ENCODE measurements at regions not wholly inside any gene's neighbourhood (a gene's known extent, or its start where the extent isn't known, plus 50 kb on each side); places are given as distances from the start of the nearest gene placed in this dataset.

GRCh38 chr3:26515351-26515750 lies 107.2 kb upstream of the LRRC3B start:
- no peak overlapping the region for H3K4me3 ChIP-seq
- H3K9me3 ChIP-seq (ENCODE audit: control insufficient read depth in 4 of 4, insufficient read depth in 3 of 4, low read length in 3 of 4): peaks cover 0 to 3% (median 0%) of the 10 kb centered on the region in 4 donors
- no peaks in the 10 kb centered on the region for H3K4me1 ChIP-seq (ENCODE audit: control insufficient read depth in 5 of 5, insufficient read depth in 5 of 5, low read length in 5 of 5)
- H3K27ac ChIP-seq (ENCODE audit: low read depth in 1 of 2, low read length in 1 of 2): no peak overlapping the region
- no peak overlapping the region for H3K9ac ChIP-seq (ENCODE audit: insufficient read depth in 1 of 2, low read length in 2 of 2)
- ATAC-seq (ENCODE audit: insufficient read depth, low FRiP score): no peak
- TF ChIP-seq CTCF (IDR thresholded peaks at IDR 0.05; ENCODE audit: control extremely low read depth, extremely low read depth): no peak
- no peaks in the 10 kb centered on the region for H3K27me3 ChIP-seq (ENCODE audit: control insufficient read depth in 3 of 3, insufficient read depth in 3 of 3, low read length in 2 of 3)
- H3K36me3 ChIP-seq (ENCODE audit: control insufficient read depth in 4 of 4, insufficient read depth in 4 of 4, low read length in 4 of 4): no peaks in the 10 kb centered on the region
- DNase-seq: peak in 2 of 3 donors; percentile 39 to 61
- WGBS, 2 donors: 38 to 76% methylated on average over 1 to 2 of the region's 2 CpGs

- DNase-seq (no peak), ATAC-seq (ENCODE audit: insufficient read depth, low FRiP score) (no peak)
- no peaks in the 10 kb centered on the region for H3K27me3 ChIP-seq (ENCODE audit: control insufficient read depth in 3 of 3, insufficient read depth in 3 of 3, low read length in 2 of 3)
- peaks cover 0 to 3% (median 1%) of the 10 kb centered on the region in 4 donors for H3K9me3 ChIP-seq (ENCODE audit: control insufficient read depth in 4 of 4, insufficient read depth in 3 of 4, low read length in 3 of 4)
- no peak overlapping the region for H3K9ac ChIP-seq (ENCODE audit: insufficient read depth in 1 of 2, low read length in 2 of 2)
- no peaks in the 10 kb centered on the region for H3K4me1 ChIP-seq (ENCODE audit: control insufficient read depth in 5 of 5, insufficient read depth in 5 of 5, low read length in 5 of 5)
- TF ChIP-seq CTCF (IDR thresholded peaks at IDR 0.05; ENCODE audit: control extremely low read depth, extremely low read depth): no peak
- no peak overlapping the region for H3K4me3 ChIP-seq
- H3K36me3 ChIP-seq (ENCODE audit: control insufficient read depth in 4 of 4, insufficient read depth in 4 of 4, low read length in 4 of 4): no peaks in the 10 kb centered on the region
- WGBS, 2 donors: 86 to 98% methylated on average over 1 of the region's 1 CpG
- no peak overlapping the region for H3K27ac ChIP-seq (ENCODE audit: low read depth in 1 of 2, low read length in 1 of 2)
Measured at GRCh38 chr3:26521261-26521660, 101.3 kb upstream of the LRRC3B start.

DNA sequence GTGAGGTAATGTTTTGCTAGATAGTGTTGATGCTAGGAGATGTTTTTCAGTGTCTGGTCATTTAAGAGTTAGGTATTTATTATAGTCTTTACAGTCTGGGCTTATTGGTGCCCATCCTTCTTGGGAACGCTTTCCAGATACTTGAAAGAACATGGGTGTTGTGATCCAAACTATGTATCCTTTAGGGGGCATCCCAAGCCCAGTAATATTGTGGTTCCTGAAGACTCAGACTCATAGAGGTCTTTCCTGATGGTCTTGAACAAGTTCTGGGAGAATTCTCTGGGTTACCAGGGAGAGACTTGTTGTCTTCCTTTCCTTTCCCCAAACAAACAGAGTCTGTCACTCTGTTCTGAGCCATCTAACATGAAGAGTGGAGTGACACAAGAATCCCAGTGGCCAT lies 99.7 kb upstream of the LRRC3B start:
- H3K9me3 ChIP-seq (ENCODE audit: control insufficient read depth in 4 of 4, insufficient read depth in 3 of 4, low read length in 3 of 4): peaks cover 0 to 2% (median 0%) of the 10 kb centered on the region in 4 donors
- no peak overlapping the region for H3K27ac ChIP-seq (ENCODE audit: low read depth in 1 of 2, low read length in 1 of 2)
- no peaks in the 10 kb centered on the region for H3K4me1 ChIP-seq (ENCODE audit: control insufficient read depth in 5 of 5, insufficient read depth in 5 of 5, low read length in 5 of 5)
- 88 to 93% methylated on average over 1 of the region's 1 CpG for WGBS, 2 donors
- H3K9ac ChIP-seq (ENCODE audit: insufficient read depth in 1 of 2, low read length in 2 of 2): no peak overlapping the region
- ATAC-seq (ENCODE audit: insufficient read depth, low FRiP score) (no peak), DNase-seq (peak in 2 of 3 donors; percentile 8 to 13)
- TF ChIP-seq CTCF (IDR thresholded peaks at IDR 0.05; ENCODE audit: control extremely low read depth, extremely low read depth): no peak
- H3K4me3 ChIP-seq: no peak overlapping the region
- no peaks in the 10 kb centered on the region for H3K27me3 ChIP-seq (ENCODE audit: control insufficient read depth in 3 of 3, insufficient read depth in 3 of 3, low read length in 2 of 3)
- H3K36me3 ChIP-seq (ENCODE audit: control insufficient read depth in 4 of 4, insufficient read depth in 4 of 4, low read length in 4 of 4): no peaks in the 10 kb centered on the region

GRCh38 chr3:26525013-26525412 lies 97.6 kb upstream of the LRRC3B start:
- DNase-seq (no peak), ATAC-seq (ENCODE audit: insufficient read depth, low FRiP score) (no peak)
- no peaks in the 10 kb centered on the region for H3K36me3 ChIP-seq (ENCODE audit: control insufficient read depth in 4 of 4, insufficient read depth in 4 of 4, low read length in 4 of 4)
- H3K4me3 ChIP-seq: no peak overlapping the region
- no peaks in the 10 kb centered on the region for H3K27me3 ChIP-seq (ENCODE audit: control insufficient read depth in 3 of 3, insufficient read depth in 3 of 3, low read length in 2 of 3)
- H3K9me3 ChIP-seq (ENCODE audit: control insufficient read depth in 4 of 4, insufficient read depth in 3 of 4, low read length in 3 of 4): peaks cover 0 to 2% (median 0%) of the 10 kb centered on the region in 4 donors
- WGBS, 2 donors: 73 to 79% methylated on average over 2 of the region's 2 CpGs
- no peak for TF ChIP-seq CTCF (IDR thresholded peaks at IDR 0.05; ENCODE audit: control extremely low read depth, extremely low read depth)
- no peak overlapping the region for H3K27ac ChIP-seq (ENCODE audit: low read depth in 1 of 2, low read length in 1 of 2)
- no peak overlapping the region for H3K9ac ChIP-seq (ENCODE audit: insufficient read depth in 1 of 2, low read length in 2 of 2)
- no peaks in the 10 kb centered on the region for H3K4me1 ChIP-seq (ENCODE audit: control insufficient read depth in 5 of 5, insufficient read depth in 5 of 5, low read length in 5 of 5)
